ENCODE measurements at regions not wholly inside any gene's neighbourhood (a gene's known extent, or its start where the extent isn't known, plus 50 kb on each side); places are given as distances from the start of the nearest gene placed in this dataset.

DNA sequence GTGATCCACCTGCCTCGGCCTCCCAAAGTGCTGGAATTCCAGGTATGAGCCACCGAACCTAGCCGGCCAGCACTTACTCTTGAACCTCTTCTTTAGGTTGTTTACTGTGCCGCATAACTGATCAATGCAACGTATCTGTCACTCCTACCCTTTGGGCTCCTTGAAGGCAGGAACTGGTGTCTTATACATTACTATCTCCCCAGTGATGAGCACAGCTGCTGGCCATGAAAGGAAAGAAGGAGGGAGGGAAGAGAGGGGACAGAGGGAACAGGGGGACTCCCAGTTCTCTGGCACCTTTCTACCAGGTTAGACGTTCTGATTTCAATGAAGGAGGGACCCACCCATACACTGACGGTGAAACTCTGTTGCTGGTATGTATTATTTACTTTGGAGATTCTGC lies 111.8 kb upstream of the NANOS1 start:
- H3K4me3 ChIP-seq (ENCODE audit: low read depth in 2 of 2, low read length in 1 of 2), result no peak overlapping the region
- H3K36me3 ChIP-seq (replicated peaks in 1 of 2; ENCODE audit: control insufficient read depth in 1 of 2, insufficient read depth in 2 of 2, low read length in 1 of 2), result no peaks in the 10 kb centered on the region
- H3K9ac ChIP-seq, result no peak overlapping the region
- peaks cover 0 to 10% of the 10 kb centered on the region in 2 experiments; a peak in 1 of 4 replicates for H3K4me1 ChIP-seq (ENCODE audit: control insufficient read depth in 1 of 2, insufficient read depth in 2 of 2, low read depth in 1 of 2, low read length in 1 of 2)
- no peak for DNase-seq
- CTCF ChIA-PET, result no interaction called here
- no peaks in the 10 kb centered on the region for H3K27me3 ChIP-seq (ENCODE audit: insufficient read depth)
- 58% methylated on average over 7 of the region's 7 CpGs for WGBS (ENCODE audit: low lambda C conversion rate)
- POLR2A ChIA-PET, result no interaction called here
- H4K20me1 ChIP-seq (ENCODE audit: insufficient read depth), result no peaks in the 10 kb centered on the region
- H3K27ac ChIP-seq (ENCODE audit: low read depth in 2 of 2, low read length in 1 of 2), result no peak overlapping the region
- no peaks in the 10 kb centered on the region for H3K9me3 ChIP-seq
- no peaks in the 10 kb centered on the region for H3F3A ChIP-seq (replicated peaks; ENCODE audit: insufficient read depth)
- TF ChIP-seq MEF2A (IDR thresholded peaks at IDR 0.05; ENCODE audit: borderline replicate concordance, low read depth) (no peak), TCF12 (IDR thresholded peaks at IDR 0.05) (no peak), RXRA (IDR thresholded peaks at IDR 0.05; ENCODE audit: borderline replicate concordance, low read depth) (no peak)
- no peak overlapping the region for H2AFZ ChIP-seq (ENCODE audit: low read depth)
- H3K9me2 ChIP-seq, result no peaks in the 10 kb centered on the region
- H3K79me2 ChIP-seq (ENCODE audit: insufficient read depth), result no peaks in the 10 kb centered on the region
- H3K4me2 ChIP-seq, result no peak overlapping the region

DNA sequence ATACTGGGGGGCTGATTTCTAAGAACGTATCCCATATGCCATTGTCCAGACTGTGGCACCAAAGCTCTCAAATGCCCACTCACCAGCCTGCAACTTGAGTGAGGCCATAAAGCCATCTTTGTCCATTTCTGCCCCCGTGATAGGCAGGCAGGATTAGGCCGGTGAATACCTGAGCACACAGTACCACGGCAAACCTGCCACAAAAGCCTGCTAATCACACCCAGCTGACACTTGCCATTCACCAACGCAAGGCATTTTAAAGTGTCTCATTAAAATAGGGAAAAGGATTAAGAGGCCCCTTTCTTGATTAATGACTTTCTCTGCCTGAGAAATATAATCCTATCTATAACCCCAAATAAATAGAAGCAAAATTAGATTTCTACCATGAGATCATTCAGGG lies 111.4 kb upstream of the NANOS1 start:
- no peaks in the 10 kb centered on the region for H3K9me3 ChIP-seq
- CTCF ChIA-PET, result no interaction called here
- H3K4me2 ChIP-seq, result no peak overlapping the region
- H3K27me3 ChIP-seq (ENCODE audit: insufficient read depth), result no peaks in the 10 kb centered on the region
- WGBS (ENCODE audit: low lambda C conversion rate), result 49% methylated on average over 5 of the region's 5 CpGs
- TF ChIP-seq, protein P1, sequence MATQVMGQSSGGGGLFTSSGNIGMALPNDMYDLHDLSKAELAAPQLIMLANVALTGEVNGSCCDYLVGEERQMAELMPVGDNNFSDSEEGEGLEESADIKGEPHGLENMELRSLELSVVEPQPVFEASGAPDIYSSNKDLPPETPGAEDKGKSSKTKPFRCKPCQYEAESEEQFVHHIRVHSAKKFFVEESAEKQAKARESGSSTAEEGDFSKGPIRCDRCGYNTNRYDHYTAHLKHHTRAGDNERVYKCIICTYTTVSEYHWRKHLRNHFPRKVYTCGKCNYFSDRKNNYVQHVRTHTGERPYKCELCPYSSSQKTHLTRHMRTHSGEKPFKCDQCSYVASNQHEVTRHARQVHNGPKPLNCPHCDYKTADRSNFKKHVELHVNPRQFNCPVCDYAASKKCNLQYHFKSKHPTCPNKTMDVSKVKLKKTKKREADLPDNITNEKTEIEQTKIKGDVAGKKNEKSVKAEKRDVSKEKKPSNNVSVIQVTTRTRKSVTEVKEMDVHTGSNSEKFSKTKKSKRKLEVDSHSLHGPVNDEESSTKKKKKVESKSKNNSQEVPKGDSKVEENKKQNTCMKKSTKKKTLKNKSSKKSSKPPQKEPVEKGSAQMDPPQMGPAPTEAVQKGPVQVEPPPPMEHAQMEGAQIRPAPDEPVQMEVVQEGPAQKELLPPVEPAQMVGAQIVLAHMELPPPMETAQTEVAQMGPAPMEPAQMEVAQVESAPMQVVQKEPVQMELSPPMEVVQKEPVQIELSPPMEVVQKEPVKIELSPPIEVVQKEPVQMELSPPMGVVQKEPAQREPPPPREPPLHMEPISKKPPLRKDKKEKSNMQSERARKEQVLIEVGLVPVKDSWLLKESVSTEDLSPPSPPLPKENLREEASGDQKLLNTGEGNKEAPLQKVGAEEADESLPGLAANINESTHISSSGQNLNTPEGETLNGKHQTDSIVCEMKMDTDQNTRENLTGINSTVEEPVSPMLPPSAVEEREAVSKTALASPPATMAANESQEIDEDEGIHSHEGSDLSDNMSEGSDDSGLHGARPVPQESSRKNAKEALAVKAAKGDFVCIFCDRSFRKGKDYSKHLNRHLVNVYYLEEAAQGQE (IDR thresholded peaks at IDR 0.05; ENCODE audit: low read depth, low read length), result no peak
- TF ChIP-seq MXI1 (IDR thresholded peaks at IDR 0.05; ENCODE audit: low read depth, low read length) (no peak), TCF12 (IDR thresholded peaks at IDR 0.05) (no peak), GABPA (IDR thresholded peaks at IDR 0.05; ENCODE audit: low read depth) (no peak), JUND (IDR thresholded peaks at IDR 0.05) (no peak), EZH2phosphoT487 (IDR thresholded peaks at IDR 0.05; ENCODE audit: borderline replicate concordance, low read depth) (no peak), FOXJ3 (CRISPR knock-in tag; IDR thresholded peaks at IDR 0.05) (no peak), NFIC (IDR thresholded peaks at IDR 0.05; ENCODE audit: borderline replicate concordance) (no peak), SIN3A (IDR thresholded peaks at IDR 0.05; ENCODE audit: borderline replicate concordance, low read depth, low read length) (no peak), POLR2AphosphoS5 (IDR thresholded peaks at IDR 0.05; ENCODE audit: low read depth, low read length) (no peak), FOSL2 (IDR thresholded peaks at IDR 0.05; ENCODE audit: borderline replicate concordance, low read depth) (no peak), RFX5 (IDR thresholded peaks at IDR 0.05; ENCODE audit: low read length) (no peak), RAD21 (IDR thresholded peaks at IDR 0.05; ENCODE audit: low read length) (no peak), GATA2 (CRISPR knock-in tag; IDR thresholded peaks at IDR 0.05) (no peak), SMC3 (IDR thresholded peaks at IDR 0.05; ENCODE audit: low read depth, low read length) (no peak)
- TF ChIP-seq, protein P2, sequence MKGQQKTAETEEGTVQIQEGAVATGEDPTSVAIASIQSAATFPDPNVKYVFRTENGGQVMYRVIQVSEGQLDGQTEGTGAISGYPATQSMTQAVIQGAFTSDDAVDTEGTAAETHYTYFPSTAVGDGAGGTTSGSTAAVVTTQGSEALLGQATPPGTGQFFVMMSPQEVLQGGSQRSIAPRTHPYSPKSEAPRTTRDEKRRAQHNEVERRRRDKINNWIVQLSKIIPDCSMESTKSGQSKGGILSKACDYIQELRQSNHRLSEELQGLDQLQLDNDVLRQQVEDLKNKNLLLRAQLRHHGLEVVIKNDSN (IDR thresholded peaks at IDR 0.05; ENCODE audit: borderline replicate concordance, low read depth), result no peak
- TF ChIP-seq, protein P3, sequence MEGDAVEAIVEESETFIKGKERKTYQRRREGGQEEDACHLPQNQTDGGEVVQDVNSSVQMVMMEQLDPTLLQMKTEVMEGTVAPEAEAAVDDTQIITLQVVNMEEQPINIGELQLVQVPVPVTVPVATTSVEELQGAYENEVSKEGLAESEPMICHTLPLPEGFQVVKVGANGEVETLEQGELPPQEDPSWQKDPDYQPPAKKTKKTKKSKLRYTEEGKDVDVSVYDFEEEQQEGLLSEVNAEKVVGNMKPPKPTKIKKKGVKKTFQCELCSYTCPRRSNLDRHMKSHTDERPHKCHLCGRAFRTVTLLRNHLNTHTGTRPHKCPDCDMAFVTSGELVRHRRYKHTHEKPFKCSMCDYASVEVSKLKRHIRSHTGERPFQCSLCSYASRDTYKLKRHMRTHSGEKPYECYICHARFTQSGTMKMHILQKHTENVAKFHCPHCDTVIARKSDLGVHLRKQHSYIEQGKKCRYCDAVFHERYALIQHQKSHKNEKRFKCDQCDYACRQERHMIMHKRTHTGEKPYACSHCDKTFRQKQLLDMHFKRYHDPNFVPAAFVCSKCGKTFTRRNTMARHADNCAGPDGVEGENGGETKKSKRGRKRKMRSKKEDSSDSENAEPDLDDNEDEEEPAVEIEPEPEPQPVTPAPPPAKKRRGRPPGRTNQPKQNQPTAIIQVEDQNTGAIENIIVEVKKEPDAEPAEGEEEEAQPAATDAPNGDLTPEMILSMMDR (IDR thresholded peaks at IDR 0.05), result no peak
- H2AFZ ChIP-seq (ENCODE audit: low read depth), result no peak overlapping the region
- no peaks in the 10 kb centered on the region for H3F3A ChIP-seq (replicated peaks; ENCODE audit: insufficient read depth)
- H3K27ac ChIP-seq (ENCODE audit: low read depth in 2 of 2, low read length in 1 of 2), result no peak overlapping the region
- POLR2A ChIA-PET, result no interaction called here
- DNase-seq, result no peak
- no peak overlapping the region for H3K4me3 ChIP-seq (ENCODE audit: low read depth in 2 of 2, low read length in 1 of 2)
- no peak overlapping the region for H3K9ac ChIP-seq
- no peaks in the 10 kb centered on the region for H3K36me3 ChIP-seq (replicated peaks in 1 of 2; ENCODE audit: control insufficient read depth in 1 of 2, insufficient read depth in 2 of 2, low read length in 1 of 2)
- H3K9me2 ChIP-seq, result no peaks in the 10 kb centered on the region
- H4K20me1 ChIP-seq (ENCODE audit: insufficient read depth), result no peaks in the 10 kb centered on the region
- no peaks in the 10 kb centered on the region for H3K79me2 ChIP-seq (ENCODE audit: insufficient read depth)
- H3K4me1 ChIP-seq (ENCODE audit: control insufficient read depth in 1 of 2, insufficient read depth in 2 of 2, low read depth in 1 of 2, low read length in 1 of 2), result peaks cover 0 to 10% of the 10 kb centered on the region in 2 experiments; a peak in 1 of 4 replicates
